ENCODE measurements at regions not wholly inside any gene's neighbourhood (a gene's known extent, or its start where the extent isn't known, plus 50 kb on each side); places are given as distances from the start of the nearest gene placed in this dataset.

DNA sequence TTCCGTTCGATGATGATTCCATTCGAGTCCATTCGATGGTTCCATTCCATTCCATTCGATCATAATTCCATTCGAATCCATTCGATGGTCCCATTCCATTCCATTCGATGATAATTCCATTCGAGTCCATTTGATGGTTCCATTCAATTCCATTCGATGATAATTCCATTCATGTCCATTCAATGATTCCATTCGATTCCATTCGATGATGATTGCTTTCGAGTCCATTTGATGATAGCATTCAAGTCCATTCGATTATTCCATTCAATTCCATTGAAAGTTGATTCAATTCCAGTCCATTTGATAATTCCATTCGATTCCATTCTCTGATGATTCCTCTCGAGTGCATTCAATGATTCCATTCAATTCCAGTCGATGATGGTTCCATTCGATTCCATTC is 3895.3 kb downstream of the SRGAP2C start:
- TF ChIP-seq, protein P1, sequence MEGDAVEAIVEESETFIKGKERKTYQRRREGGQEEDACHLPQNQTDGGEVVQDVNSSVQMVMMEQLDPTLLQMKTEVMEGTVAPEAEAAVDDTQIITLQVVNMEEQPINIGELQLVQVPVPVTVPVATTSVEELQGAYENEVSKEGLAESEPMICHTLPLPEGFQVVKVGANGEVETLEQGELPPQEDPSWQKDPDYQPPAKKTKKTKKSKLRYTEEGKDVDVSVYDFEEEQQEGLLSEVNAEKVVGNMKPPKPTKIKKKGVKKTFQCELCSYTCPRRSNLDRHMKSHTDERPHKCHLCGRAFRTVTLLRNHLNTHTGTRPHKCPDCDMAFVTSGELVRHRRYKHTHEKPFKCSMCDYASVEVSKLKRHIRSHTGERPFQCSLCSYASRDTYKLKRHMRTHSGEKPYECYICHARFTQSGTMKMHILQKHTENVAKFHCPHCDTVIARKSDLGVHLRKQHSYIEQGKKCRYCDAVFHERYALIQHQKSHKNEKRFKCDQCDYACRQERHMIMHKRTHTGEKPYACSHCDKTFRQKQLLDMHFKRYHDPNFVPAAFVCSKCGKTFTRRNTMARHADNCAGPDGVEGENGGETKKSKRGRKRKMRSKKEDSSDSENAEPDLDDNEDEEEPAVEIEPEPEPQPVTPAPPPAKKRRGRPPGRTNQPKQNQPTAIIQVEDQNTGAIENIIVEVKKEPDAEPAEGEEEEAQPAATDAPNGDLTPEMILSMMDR (IDR thresholded peaks at IDR 0.05): no peak
- TF ChIP-seq EP300 (IDR thresholded peaks at IDR 0.05): no peak

Data from tibial nerve (tissue), 4 donors.